ENCODE measurements at regions not wholly inside any gene's neighbourhood (a gene's known extent, or its start where the extent isn't known, plus 50 kb on each side); places are given as distances from the start of the nearest gene placed in this dataset.
"Not testable (repeated sequence)": the region's sequence is repeated elsewhere in the genome, so short reads cannot be mapped to it uniquely, and the experiment has no call there.

DNA sequence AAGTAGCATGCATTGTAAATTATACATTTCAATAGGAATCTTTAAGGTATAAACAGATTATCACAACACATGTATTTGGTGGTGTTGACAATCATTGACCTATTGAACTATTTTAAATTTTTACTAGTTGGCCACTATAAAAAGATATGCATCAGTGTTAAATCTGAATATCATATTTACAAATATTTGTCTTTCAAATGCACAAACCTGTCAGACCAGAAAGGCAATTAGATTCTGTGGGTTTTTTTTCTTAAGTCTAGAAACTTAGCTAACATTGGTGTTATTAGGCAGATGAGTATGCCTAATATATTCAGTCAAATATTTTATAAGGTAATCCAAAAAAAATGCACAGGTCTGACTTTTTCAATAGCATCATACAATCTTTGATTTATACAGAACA is 241.4 kb upstream of the DGKB start:
- no peak for DNase-seq (ENCODE audit: low spot score)

DNA sequence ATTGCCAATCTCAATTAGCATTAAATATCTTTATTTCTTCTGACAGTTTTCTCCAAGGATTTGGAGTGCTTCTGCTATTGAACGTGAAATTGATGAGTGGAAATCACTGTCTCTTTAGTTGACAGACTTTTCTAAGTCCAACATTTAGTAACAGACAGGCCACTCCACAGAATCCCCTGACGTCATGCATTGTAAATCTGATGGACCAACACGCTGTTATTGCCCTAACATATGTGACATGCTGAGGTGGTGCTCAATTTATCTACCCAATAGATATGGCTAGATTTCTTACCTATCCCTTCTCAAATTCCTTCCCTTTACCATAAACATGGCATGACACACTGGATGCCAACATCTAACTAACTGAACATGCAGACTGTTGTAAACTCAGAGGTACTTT is 240.6 kb upstream of the DGKB start:
- no peak for DNase-seq (ENCODE audit: low spot score)

DNA sequence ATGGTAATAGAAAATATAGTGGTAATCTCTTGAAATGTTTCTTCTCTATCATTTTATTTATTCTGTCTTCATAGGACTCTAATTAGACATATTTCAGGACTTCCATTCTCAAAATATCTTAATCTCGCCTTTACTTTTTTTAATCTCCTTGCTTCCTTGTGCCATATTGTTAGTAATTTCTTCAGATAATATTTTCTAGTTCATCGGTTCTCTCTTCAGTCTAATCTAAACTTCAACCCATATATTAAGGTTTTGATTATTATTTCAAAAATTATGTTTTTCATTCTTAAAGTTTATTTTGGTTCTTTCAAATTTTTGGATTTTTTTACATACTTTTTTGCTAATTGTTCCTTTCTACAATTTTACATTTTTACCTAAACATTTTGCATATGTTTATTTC is 237.9 kb upstream of the DGKB start:
- no peak for DNase-seq (ENCODE audit: low spot score)

DNA sequence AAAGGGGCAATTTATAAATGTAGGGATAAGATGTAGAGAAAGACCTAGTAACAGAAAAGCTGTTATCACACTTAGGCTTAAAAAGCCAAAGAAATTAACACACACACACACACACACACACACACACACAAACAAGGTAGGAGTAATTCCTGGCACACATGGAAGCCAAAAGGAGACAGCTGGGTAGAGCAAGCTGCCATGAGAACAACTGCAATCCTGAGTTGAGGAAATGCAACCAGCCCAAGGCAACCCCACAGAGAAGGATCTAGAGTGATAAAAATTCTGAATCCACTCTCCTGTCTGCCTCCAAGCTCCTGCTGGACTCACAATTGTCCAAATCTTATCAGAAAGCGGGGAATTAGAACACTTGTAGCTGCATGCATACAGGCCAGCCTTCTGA is 229.1 kb upstream of the DGKB start:
- no peak for DNase-seq (ENCODE audit: low spot score)

DNA sequence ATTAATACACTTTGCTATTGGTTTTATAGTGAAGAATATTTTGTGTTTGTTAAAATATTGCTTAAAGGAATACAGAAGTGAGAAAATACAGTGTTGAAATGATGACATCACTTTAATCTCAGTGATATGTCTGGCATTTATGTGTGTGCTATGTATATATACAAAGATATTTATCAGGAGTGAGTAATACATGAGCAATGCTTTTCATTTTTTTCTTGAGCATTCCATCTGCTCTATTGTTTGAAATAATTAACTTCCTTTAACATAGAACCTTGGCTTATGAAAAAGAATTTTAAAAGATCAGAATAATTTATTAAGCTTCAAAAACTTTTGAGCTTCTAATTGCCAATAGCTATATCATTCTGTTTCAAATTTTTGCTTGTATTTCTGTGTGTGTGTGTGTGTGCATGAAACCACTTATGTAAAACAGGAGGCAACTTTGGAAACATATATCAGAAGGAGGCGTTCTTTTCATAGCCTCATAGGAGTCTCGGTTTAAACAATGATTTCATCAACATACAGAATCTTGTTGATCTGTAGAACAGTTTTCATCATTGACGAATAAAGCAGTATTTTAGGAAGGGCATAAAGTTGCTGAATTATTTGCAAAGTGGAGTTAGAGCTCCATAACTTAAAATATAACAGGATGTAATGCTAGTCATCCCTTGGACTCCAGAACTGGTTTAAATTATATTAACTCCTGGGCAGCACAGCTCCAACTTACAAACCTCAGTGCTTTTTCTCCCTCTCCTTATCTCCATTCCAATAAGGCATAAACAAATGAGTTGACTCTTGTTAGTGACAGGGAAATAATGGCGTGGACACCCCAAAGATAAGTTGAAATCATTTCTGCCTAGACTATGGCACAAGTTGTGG is 228.4 kb upstream of the DGKB start:
- no peak for DNase-seq (ENCODE audit: low spot score)

DNA sequence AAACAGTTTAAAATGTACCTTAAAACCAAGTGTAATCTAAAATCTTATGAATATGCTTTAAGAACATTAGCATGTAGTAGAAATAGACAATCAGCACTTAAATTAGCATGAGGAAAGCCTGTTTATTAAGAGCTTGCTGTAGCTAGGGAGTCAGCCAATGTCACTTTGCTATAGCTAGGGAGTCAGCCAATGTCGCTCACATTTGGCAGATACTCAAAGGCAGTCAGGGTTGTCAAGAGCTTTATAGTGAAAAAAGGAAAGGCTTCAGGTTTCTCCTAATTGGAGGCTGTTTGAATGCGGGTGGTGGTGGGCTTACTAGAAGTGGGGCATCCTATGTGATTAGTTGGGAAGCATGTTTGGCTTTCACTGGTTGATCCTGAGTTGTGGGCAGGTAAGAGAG is 226.2 kb upstream of the DGKB start:
- DNase-seq (ENCODE audit: low spot score), result no peak

DNA sequence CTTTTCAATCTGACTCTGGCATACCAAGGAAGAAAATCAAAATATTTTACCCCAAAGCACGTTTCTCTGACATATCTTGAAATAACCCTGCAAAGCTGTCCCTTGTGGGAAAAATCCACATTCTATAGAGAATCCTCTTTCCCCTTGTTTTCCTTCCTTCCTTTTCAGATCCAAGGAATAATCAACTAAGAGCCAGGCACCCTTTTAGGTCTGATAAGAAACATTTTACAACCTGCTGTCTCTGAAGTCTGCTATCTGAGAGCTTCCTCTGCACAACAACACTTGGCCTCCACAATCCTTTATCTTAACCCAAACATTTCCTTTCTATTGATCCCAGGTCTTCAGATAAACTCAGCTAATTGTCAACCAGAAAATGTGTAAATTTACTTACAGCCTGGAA is 224.1 kb upstream of the DGKB start:
- not testable (repeated sequence) for DNase-seq (ENCODE audit: low spot score)

DNA sequence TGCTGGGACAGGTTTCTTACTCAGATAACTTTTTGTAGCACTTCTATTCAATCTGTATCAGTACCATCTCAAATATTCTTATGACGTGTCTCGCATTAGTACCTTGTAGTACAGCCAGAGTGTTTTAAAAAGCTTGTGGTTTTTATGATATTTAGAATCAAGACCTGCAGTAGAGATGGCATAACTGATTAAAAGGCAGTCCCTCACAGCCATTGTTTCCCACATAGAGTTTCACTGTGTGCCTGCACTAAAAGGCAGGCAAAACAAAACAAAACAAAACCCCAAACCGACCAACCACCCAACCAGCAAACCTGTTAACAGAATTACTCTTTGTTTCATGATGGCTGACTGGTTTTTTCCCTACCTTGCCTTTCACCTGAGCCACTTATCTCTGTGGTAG is 221.3 kb upstream of the DGKB start:
- no peak for DNase-seq (ENCODE audit: low spot score)

DNA sequence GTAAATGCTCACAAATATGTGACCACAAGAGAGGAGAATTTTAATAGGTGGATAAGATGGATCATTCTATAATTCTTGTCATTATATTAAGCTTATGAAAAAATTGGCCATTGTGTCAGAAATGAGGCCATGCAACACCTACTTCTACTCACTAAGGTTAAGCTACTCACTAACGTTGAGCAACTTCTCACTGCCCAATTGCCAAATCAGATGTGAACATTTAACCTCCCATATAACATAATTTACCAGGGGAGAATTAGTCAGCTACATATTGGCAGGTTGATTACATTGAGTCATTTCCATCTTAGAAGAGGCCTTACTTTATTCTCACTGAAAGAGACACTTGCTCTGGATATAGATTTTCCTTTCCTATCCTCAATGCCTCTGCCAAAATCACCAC is 211.2 kb upstream of the DGKB start:
- DNase-seq (ENCODE audit: low spot score), result no peak

DNA sequence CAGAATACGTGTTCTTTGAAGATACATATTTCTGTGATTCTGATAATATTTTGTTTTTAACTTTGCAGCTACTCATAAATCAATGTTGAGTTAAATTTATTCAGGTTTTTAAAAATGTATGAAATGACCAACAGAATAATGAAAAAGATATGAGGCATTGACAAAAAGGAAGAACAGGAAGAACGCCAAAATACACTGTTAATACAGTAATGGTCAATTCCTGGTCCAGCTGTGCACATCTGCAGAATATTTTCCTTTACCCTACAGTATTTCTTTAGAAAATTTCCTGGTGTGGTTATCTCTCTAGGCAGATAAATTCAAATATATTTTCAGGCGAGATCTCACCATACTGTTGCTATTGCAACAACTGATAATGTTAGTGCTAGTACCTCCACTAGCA is 203.2 kb upstream of the DGKB start:
- DNase-seq (ENCODE audit: low spot score), result no peak

DNA sequence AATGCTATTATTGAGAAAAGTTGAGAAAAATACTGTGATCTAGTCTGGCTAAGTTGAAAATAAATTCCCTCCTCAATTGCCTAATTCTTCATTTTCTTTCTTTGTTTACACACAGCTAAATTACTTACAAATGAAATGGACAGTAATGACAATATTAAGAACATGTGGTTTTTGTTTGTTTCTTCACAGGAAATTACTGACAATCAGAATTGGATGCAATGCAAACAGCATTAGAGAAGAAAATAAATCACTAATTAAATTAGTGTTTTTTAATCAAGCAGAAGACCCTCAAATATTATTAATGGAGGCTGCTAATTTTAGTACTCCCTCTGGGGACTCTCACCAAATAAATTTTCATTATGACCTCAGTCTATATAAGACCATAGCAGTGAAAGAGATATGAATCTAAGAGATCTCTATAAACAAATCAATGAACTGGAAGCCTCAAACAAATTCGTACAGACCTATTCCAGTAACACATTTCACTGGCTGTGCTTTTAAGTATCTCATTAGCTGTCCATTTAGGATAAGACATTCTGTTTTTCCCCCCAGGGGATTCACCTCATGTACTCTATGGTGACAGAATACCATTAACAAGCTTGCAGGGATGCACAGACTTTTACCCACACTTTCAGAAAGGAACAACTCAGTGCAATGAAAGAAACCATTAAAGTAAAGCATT is 202.0 kb upstream of the DGKB start:
- no peak for DNase-seq (ENCODE audit: low spot score)

DNA sequence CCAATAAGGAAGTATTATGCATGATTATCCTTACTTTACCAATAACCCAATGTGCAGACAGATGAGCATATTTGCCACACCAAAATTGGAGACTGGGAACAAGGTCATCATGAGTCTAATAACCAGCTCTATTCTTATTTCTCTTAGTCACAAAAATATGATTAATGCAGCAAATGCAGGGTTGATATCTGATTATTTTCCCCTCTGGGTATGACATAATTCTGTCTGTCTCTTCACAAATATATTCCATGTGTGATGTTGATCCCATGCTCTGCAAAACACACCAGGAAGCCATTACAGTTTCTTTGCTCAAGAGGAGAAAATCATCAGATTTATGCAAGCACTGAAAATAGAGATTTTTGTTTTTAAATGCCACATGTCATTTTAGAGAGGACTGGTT is 196.5 kb upstream of the DGKB start:
- no peak for DNase-seq (ENCODE audit: low spot score)

DNA sequence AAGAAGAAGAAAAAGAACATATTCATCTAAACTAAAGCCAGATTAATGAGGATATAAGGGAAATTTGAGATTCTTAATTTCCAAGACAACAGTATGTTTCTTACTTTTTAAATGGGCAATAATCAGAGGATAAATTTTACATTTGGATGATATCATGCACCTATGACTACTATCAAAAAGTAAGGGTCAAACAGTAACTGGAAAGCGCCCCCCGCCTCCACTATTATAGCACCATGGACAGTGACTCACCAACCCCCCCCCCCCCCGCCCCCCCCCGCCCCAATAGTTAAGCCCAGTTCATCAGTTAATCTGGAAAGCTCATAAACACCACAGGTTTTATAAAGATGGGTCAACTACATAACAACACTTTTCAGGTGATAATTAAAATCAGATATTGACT is 194.3 kb upstream of the DGKB start:
- no peak for DNase-seq (ENCODE audit: low spot score)

DNA sequence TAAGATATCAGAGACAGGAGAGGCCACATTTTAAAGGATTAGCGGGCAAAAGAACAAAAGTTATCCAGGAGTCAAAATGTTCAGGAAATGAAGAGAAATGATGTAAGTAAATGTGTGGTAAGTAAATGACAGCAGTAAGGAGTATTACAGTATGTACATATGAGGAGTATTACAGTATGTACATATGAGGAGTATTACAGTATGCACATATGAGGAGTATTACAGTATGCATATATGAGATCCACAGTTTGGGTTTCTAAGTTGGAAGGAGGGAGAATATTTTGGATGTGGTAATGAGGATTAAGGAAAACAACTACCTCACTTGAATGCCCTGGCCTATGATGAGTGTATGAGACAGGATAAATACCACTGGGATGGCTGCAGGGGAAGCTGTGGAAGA is 192.4 kb upstream of the DGKB start:
- DNase-seq (ENCODE audit: low spot score), result no peak

DNA sequence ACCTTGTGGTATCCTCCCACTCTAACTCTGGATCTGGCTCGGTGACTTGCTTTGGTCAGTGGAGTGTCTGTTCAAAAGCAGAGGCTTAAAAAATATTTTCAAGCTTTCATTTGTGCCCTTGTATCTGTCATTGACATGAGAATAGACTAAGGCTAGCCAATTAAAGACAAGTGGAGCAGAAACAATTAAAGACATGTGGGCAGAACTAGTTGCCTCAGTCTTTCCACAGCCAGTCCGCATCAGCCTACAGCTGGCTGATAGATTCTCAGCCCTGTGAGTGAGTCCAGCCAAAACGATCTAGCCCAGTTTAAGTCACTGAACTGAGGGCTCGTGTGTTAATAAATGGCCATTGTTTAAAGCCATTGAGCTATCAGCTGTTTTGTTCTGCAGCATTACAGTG is 185.2 kb upstream of the DGKB start:
- no peak for DNase-seq (ENCODE audit: low spot score)

DNA sequence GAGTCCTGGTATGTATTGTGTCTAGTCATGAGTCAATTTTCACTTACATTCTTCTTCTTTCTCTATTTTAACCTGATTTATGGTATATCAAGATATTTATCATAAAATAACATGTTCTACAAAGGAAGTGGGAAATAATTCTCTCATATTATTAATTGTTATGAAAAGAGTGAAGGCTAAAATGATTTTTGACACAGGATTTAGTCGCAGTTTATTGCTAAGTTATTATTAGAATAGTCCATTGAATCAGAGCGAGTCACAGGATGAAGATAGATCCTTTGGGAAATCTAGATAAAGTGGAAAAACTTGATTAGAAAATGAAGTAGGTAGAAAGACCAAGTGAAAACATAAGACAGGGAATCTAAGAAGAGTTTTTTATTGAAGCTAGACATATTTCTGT is 184.3 kb upstream of the DGKB start:
- DNase-seq (ENCODE audit: low spot score), result no peak

DNA sequence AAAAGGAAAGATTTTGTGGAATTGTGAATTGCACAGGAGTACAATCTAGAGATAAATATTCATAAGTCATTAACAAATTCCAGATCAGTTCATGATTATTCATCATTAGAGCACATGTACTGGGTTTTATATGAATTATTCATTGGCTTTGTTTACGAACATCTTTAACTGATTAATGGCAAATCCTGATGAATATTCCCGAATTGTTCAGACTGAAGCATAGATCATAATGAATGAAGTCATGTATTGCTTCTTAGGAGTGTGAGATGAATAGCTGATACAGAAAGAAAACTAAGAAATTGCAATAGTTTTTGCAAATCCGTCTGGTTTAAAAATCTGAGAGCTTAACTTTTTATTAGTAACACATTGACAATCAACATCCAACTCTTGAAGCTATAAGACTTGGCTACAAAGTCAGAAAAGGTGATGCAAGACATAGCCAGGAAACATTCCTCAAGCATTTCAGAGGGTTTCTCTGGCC is 183.6 kb upstream of the DGKB start:
- no peak for DNase-seq (ENCODE audit: low spot score)

DNA sequence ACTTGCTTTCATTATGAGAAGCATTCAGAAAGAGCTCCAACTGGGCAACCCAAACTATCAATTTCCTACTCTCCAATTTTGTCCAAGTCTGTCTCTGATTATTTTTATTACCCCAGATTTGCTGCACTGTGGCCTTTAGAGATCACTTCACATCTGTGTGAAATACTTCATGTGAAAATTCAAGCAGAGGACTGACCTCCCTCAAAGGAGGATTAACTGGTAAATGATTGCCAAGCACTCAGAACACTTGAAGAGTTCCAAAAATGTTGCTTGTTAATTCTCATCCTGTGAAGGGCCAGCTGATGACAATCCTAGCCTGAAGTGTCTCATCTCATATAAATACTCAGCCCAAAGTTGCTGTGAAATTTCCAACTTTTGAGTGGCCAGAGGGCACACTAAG is 182.8 kb upstream of the DGKB start:
- DNase-seq (ENCODE audit: low spot score), result no peak

DNA sequence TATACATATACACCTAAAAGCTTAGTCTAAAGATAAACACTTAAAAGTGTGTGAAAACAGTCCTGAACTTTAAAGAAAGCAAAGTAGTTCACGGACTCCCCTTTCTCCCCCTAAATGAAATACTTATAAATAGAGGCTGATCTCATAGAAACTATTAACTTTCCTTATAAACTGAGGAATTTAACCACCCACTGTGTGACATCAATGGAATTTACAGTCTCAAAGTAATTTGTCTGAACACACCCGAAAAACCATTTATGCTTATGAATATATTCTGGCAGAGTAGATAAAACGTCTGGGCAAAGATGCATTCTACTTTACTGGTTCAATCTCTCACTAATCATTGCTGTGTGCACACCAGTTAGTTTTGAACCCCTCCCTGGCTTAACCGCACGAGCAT is 181.8 kb upstream of the DGKB start:
- no peak for DNase-seq (ENCODE audit: low spot score)

DNA sequence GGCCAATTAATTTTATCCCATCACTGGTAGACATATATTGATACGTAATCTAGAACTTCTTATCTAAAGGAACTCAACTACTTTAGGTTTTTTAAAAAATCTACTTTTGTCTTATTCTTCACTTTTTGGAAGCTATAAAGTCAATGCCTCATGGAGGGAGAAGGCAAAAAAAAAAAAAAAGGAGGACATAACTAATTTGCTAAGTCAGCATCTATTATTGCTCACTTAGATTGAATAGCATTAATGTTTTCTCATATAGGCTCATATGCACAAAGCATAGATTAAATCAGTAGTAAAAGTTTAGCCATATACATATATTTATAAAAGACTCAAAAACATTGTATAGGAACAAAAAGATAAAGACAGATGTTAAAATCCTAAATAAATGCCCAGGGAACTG is 179.3 kb upstream of the DGKB start:
- DNase-seq (ENCODE audit: low spot score), result no peak

DNA sequence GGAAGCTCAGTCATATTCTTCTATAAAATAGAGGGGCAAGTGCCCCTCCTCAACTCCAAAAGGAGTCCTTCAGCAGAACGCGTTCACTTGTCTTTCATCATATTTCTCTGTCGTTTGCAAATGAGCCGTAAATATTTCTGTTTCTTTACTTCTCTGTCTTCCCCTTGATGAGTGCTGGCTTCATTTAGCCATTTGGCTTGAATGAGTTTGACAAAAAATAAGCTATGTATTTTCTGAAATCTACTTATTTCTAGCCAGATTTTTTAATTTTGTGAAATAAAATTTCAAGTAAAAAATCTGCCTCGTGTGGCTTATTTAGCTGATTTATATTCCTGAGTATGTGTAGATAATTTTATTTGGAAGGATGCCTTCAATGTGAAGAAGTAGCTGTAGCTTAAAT is 170.8 kb upstream of the DGKB start:
- no peak for DNase-seq (ENCODE audit: low spot score)

DNA sequence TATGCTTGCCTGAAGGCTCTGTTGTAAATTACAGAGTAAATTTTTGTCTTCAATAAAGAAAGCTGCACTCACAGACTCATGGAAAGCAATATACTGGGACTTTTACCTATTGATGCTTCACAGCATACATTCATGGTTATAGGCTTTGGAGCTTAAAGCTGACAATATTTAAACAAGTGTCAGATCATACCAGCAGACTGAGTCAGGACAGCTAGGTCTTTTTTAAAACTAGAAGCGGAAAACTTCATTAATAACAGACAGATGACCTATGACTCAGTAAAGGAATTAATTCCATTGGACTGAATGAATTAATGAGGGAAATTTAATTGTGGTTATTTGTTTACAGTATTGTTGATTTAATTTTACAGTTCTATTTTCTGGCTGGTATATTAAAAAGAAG is 165.8 kb upstream of the DGKB start:
- DNase-seq (ENCODE audit: low spot score), result no peak

DNA sequence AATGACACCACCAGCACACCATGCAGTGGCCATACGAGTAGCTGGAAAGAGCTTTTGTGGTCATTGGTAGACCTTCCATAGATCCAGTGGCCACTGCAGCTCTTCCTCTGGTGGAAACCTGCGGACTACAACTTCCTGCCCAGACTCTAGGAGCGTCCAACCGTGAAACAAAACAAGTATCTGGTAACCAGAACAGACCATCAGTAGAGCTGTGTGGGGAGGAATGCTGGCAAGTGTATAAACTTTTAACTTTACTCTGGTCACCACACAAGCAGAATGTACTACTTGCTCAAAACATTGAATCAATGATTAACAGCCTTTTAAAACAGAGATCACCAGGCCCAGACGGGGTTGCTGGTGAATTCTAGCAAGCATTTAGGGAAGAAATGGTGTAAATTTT is 154.7 kb upstream of the DGKB start:
- no peak for DNase-seq (ENCODE audit: low spot score)

DNA sequence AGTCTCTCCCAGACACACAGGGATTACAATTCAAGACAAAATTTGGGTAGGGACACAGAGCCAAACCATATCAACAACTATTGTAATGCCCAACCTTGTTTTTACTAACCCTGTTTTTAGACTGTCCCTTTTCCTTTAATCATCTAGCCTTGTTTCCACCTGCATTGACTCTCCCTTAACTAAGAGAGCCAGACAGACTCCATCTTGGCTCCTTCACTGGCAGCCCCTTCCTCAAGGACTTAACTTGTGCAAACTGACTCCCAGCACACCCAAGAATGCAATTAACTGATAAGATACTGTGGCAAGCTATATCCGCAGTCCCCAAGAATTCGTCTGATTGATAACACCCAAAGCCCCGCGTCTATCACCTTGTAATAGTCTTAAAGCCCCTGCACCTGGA is 151.8 kb upstream of the DGKB start:
- DNase-seq (ENCODE audit: low spot score), result not testable (repeated sequence)
